ENCODE measurements at regions not wholly inside any gene's neighbourhood (a gene's known extent, or its start where the extent isn't known, plus 50 kb on each side); places are given as distances from the start of the nearest gene placed in this dataset.

DNA sequence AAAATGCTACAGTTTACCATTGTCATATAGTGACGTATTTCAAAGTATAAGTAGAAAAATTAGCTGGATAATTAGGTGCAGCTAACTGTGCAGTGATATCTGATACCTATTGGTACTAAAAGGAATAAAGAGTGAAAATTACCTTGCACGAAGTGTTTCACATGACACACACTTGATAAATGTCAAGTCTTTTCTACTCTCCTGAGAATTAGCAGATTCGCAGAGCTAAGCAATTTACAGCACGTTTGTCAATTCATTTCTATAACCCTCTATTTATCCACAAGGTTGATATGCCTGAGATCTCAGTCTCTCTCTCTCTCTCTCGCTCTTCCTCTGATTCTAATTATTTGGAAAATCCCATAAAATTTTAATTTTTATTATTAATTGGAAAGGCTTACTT, 1109.0 kb downstream of the EFNB2 start:
- TF ChIP-seq, protein P1, sequence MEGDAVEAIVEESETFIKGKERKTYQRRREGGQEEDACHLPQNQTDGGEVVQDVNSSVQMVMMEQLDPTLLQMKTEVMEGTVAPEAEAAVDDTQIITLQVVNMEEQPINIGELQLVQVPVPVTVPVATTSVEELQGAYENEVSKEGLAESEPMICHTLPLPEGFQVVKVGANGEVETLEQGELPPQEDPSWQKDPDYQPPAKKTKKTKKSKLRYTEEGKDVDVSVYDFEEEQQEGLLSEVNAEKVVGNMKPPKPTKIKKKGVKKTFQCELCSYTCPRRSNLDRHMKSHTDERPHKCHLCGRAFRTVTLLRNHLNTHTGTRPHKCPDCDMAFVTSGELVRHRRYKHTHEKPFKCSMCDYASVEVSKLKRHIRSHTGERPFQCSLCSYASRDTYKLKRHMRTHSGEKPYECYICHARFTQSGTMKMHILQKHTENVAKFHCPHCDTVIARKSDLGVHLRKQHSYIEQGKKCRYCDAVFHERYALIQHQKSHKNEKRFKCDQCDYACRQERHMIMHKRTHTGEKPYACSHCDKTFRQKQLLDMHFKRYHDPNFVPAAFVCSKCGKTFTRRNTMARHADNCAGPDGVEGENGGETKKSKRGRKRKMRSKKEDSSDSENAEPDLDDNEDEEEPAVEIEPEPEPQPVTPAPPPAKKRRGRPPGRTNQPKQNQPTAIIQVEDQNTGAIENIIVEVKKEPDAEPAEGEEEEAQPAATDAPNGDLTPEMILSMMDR (IDR thresholded peaks at IDR 0.05; ENCODE audit: low read depth, low read length) = no peak
- no peaks in the 10 kb centered on the region for H3K4me1 ChIP-seq (ENCODE audit: low read depth)

DNA sequence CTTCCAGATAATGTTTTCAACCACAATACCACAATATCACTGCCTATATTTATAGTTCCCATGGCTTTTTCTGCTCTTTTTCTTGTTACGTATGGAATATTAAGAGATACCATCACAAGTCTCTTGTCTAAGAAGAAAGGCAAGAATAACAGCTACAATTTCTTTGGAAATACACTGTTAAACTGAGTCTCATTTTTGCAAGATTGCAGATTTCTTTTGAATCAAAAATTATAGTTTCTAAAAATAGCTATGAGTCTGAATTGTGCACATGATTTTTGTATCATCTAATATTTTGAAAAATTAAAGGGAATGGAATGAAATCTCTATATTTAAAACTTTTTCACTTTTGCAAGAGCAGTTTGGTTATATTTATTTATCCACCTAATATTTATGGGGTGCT, 1120.8 kb downstream of the EFNB2 start:
- H3K9me3 ChIP-seq (ENCODE audit: low read depth) = no peaks in the 10 kb centered on the region
- no peak overlapping the region for H3K4me3 ChIP-seq
- DNase-seq (ENCODE audit: low read depth in 1 of 2, low spot score in 1 of 2) = no peak
- no peaks in the 10 kb centered on the region for H3K36me3 ChIP-seq
- no peaks in the 10 kb centered on the region for H3K27me3 ChIP-seq
- TF ChIP-seq, protein P1 (IDR thresholded peaks at IDR 0.05; ENCODE audit: low read depth, low read length) = no peak
- H3K27ac ChIP-seq = no peak overlapping the region
- no peaks in the 10 kb centered on the region for H3K4me1 ChIP-seq (ENCODE audit: low read depth)

More for the DNA sequence above, 1109.0 kb downstream of the EFNB2 start:
- DNase-seq (ENCODE audit: low read depth in 1 of 2, low spot score in 1 of 2) = no peak
- Histone ChIP-seq H3K27me3 (no peaks in the 10 kb centered on the region), H3K36me3 (no peaks in the 10 kb centered on the region), H3K4me3 (no peak overlapping the region), H3K9me3 (ENCODE audit: low read depth) (no peaks in the 10 kb centered on the region), H3K27ac (no peak overlapping the region)

DNA sequence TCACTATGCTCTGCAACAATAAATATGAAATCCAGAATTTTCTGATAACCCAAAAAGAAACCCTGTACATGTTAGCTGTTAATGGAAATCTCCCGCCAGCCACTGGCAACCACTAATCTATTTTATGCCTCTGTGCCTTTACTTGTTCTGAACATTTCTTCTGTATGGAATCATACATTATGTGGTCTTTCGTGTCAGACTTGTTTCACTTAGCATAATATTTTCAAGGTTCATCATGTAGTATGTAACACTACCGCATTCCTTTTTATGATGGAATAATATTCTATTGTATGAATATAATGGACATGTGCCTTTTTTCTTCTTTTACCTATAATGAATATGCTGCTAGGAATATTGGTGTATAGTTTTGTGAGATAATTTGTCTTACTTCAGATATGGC, 1123.3 kb downstream of the EFNB2 start:
- Histone ChIP-seq H3K36me3 (no peaks in the 10 kb centered on the region), H3K4me3 (no peak overlapping the region), H3K9me3 (ENCODE audit: low read depth) (no peaks in the 10 kb centered on the region), H3K27me3 (no peaks in the 10 kb centered on the region), H3K4me1 (ENCODE audit: low read depth) (no peaks in the 10 kb centered on the region), H3K27ac (no peak overlapping the region)
- TF ChIP-seq, protein P1 (IDR thresholded peaks at IDR 0.05; ENCODE audit: low read depth, low read length) = no peak
- no peak for DNase-seq (ENCODE audit: low read depth in 1 of 2, low spot score in 1 of 2)

DNA sequence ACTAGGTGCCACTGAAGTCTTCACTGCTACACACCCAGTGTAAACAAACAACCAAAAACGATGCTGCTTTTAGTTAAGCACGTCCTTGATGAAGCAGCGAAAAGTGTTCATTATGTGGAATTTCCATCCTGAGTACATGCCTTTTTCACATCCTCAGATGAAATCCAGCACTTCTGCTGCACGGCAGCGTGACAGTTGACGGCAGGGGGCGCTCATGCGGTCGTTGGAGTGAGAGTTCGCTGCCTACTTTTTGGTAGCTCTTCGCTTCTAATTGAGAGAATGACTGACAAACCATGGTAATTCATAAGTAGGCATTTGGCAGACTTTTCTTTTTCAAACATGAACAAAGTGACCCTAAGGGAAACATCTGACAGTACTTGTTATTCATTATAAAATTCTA, 1124.9 kb downstream of the EFNB2 start:
- TF ChIP-seq, protein P1 (IDR thresholded peaks at IDR 0.05; ENCODE audit: low read depth, low read length) = peak; percentile 72
- H3K27ac ChIP-seq = no peak overlapping the region
- H3K9me3 ChIP-seq (ENCODE audit: low read depth) = no peaks in the 10 kb centered on the region
- DNase-seq (ENCODE audit: low read depth in 1 of 2, low spot score in 1 of 2) = peak; percentile 46 to 61
- H3K36me3 ChIP-seq = no peaks in the 10 kb centered on the region
- H3K27me3 ChIP-seq = no peaks in the 10 kb centered on the region
- no peak overlapping the region for H3K4me3 ChIP-seq
- no peaks in the 10 kb centered on the region for H3K4me1 ChIP-seq (ENCODE audit: low read depth)

DNA sequence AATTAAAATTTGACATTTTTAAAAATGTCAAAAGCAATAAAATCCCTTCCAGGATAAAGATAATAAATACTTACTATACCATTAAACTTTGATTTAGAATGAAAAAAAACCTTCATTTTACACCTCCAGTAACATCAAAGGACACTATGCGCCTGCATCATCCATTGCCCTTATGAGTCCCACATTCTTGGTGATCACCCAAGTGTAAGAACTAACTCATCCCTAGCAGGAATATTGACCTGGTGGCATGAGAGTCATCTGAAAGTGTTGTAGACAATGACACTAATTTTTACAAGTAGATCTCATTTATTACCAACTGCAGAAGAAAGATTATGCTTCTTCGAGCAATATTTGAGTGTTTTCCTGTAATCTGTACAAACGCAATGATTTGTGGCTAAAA, 1128.9 kb downstream of the EFNB2 start:
- no peaks in the 10 kb centered on the region for H3K27me3 ChIP-seq
- no peak for DNase-seq (ENCODE audit: low read depth in 1 of 2, low spot score in 1 of 2)
- no peaks in the 10 kb centered on the region for H3K9me3 ChIP-seq (ENCODE audit: low read depth)
- no peaks in the 10 kb centered on the region for H3K4me1 ChIP-seq (ENCODE audit: low read depth)
- H3K36me3 ChIP-seq = no peaks in the 10 kb centered on the region
- TF ChIP-seq, protein P1 (IDR thresholded peaks at IDR 0.05; ENCODE audit: low read depth, low read length) = no peak
- H3K27ac ChIP-seq = no peak overlapping the region
- no peak overlapping the region for H3K4me3 ChIP-seq

DNA sequence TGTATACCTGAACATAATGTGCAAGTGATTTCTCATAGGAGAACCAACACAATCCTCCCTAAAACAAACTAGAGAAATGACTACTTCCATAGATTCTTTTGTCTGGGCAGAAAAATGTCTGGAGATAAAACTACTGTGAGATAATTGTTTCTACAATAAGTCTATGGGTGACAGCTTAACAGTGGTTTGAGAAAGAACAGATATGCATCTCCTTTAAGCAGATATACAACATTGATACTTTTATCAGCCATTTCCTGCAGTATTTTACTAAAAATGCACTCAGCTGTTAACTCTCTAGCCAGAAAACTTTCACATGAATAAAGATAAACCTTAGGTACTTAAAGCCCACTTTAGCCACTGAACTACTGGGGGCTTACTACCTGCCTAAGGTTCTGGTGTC, 1132.4 kb downstream of the EFNB2 start:
- H3K4me1 ChIP-seq (ENCODE audit: low read depth) = no peaks in the 10 kb centered on the region
- H3K36me3 ChIP-seq = no peaks in the 10 kb centered on the region
- H3K9me3 ChIP-seq (ENCODE audit: low read depth) = no peaks in the 10 kb centered on the region
- H3K27ac ChIP-seq = no peak overlapping the region
- TF ChIP-seq, protein P1 (IDR thresholded peaks at IDR 0.05; ENCODE audit: low read depth, low read length) = no peak
- no peaks in the 10 kb centered on the region for H3K27me3 ChIP-seq
- H3K4me3 ChIP-seq = no peak overlapping the region
- DNase-seq (ENCODE audit: low read depth in 1 of 2, low spot score in 1 of 2) = peak in 1 of 2 donors; percentile 2

Measured in cardiac muscle cell (in vitro differentiated cells and primary cell).